Endothelial cell of umbilical vein (primary cell): ENCODE measurements at regions not wholly inside any gene's neighbourhood (a gene's known extent, or its start where the extent isn't known, plus 50 kb on each side); places are given as distances from the start of the nearest gene placed in this dataset.

Experiments
- BruUV-seq: library from RNA; stranded (reverse); fragments of 400-500 nt; replicated peaks from 2 replicates; lab custom pipeline; 2021; lab: Mats Ljungman, UMichigan
- CTCF ChIA-PET: fragments of 300-600, 350-600 bp; sonication (Branson Sonifier 250); formaldehyde crosslinking; loops from one replicate; lab custom pipeline; 2021; ENCODE audit warnings: antibody characterized with exemption, inconsistent platforms; lab: Charles Lee
- POLR2A ChIA-PET: fragments of 300-600, 350-600 bp; sonication (Branson Sonifier 250); formaldehyde crosslinking; loops from one replicate; lab custom pipeline; 2021; ENCODE audit warnings: antibody characterized with exemption, inconsistent platforms; lab: Charles Lee
- DNase-seq: peaks from one replicate; pipeline ENCODE4 v3.0.0-alpha.2; 2011; ENCODE audit warnings: low read depth, low spot score
- FAIRE-seq: peaks from 2 replicates; lab custom pipeline; 2011; peaks lifted over from hg19 to GRCh38; lab: Jason Lieb, UNC
- H2AFZ ChIP-seq: 2 replicates; pipeline ENCODE4 v1.6.0; 2012; ENCODE audit warnings: low read depth, low read length, control low read depth, inconsistent platforms
- H3K27ac ChIP-seq: 2 replicates; pipeline ENCODE4 v1.5.1; 2011; ENCODE audit warnings: low read depth, mild to moderate bottlenecking, control low read depth, low read length, moderate library complexity; ENCODE audit not compliant: insufficient read depth
- H3K27me3 ChIP-seq, 2 experiments: 2 replicates each; pipeline versions ENCODE4 v1.6.0 to v1.6.1; 2011; ENCODE audit warnings: low read length in 2 of 2, mixed read lengths in 1 of 2; ENCODE audit not compliant: control insufficient read depth in 2 of 2, insufficient read depth in 2 of 2
- H3K36me3 ChIP-seq, 2 experiments: 2 replicates in 1 of 2; 3 replicates in 1 of 2; pipeline ENCODE4 v1.5.1; 2011; ENCODE audit warnings: low read length in 2 of 2, mild to moderate bottlenecking in 1 of 2, moderate library complexity in 1 of 2; ENCODE audit not compliant: control insufficient read depth in 2 of 2, insufficient read depth in 2 of 2; ENCODE audit errors: extremely low read depth in 1 of 2
- H3K4me1 ChIP-seq: 3 replicates; pipeline ENCODE4 v1.5.1; 2011; ENCODE audit warnings: mild to moderate bottlenecking, low read length; ENCODE audit not compliant: control insufficient read depth, insufficient read depth; ENCODE audit errors: extremely low read depth
- H3K4me2 ChIP-seq: 2 replicates; pipeline ENCODE4 v1.6.1; 2011; ENCODE audit warnings: low read length, control low read depth, mixed read lengths; ENCODE audit not compliant: insufficient read depth
- H3K4me3 ChIP-seq, 3 experiments: fragments of 200-600 bp in 1 of 3; sonication (generic), shearing (Covaris generic) in 1 of 3; replicated peaks in 1 of 3; 2 replicates each; pipeline ENCODE4 v1.5.1; 2011 to 2016; ENCODE audit warnings: control low read depth in 3 of 3, low read length in 3 of 3, mild to moderate bottlenecking in 2 of 3, inconsistent platforms in 1 of 3, low read depth in 1 of 3, moderate library complexity in 1 of 3; ENCODE audit not compliant: insufficient read depth in 1 of 3
- H3K79me2 ChIP-seq: 2 replicates; pipeline ENCODE4 v1.6.0; 2012; ENCODE audit warnings: low read length, inconsistent platforms; ENCODE audit not compliant: control insufficient read depth, insufficient read depth
- H3K9ac ChIP-seq: replicated peaks from 2 replicates; pipeline ENCODE3; 2011; ENCODE audit warnings: low read length, control low read depth; ENCODE audit not compliant: insufficient read depth; ENCODE audit errors: extremely low read depth
- H3K9me1 ChIP-seq: replicated peaks from 3 replicates; pipeline ENCODE4 v1.6.0; 2011; ENCODE audit warnings: mild to moderate bottlenecking, low read length; ENCODE audit not compliant: control insufficient read depth, insufficient read depth; ENCODE audit errors: extremely low read depth
- H3K9me3 ChIP-seq: replicated peaks from 2 replicates; pipeline ENCODE4 v1.5.1; 2012; ENCODE audit warnings: low read length, inconsistent platforms; ENCODE audit not compliant: control insufficient read depth, insufficient read depth
- H4K20me1 ChIP-seq: replicated peaks from 2 replicates; pipeline ENCODE3; 2011; ENCODE audit warnings: mild to moderate bottlenecking, low read length; ENCODE audit not compliant: control insufficient read depth, insufficient read depth; ENCODE audit errors: extremely low read depth
- CTCF ChIP-seq, 2 donors: IDR thresholded peaks; 1 replicate in 1 of 2; 2 replicates in 1 of 2; pipeline ENCODE4 v1.5.1; 2011; ENCODE audit warnings: low read length in 2 of 2, mild to moderate bottlenecking in 2 of 2, moderate library complexity in 2 of 2, control low read depth in 1 of 2, inconsistent platforms in 1 of 2, low read depth in 1 of 2; ENCODE audit not compliant: insufficient read depth in 1 of 2; ENCODE audit errors: extremely low read depth in 1 of 2
- EZH2 ChIP-seq: IDR thresholded peaks from 2 replicates; pipeline ENCODE4 v1.6.1; 2012; ENCODE audit warnings: borderline replicate concordance, low read depth, mild to moderate bottlenecking, moderate library complexity, low read length, inconsistent platforms; ENCODE audit not compliant: severe bottlenecking
- FOS ChIP-seq: IDR thresholded peaks from 2 replicates; pipeline ENCODE4 v1.6.1; 2011; ENCODE audit warnings: mild to moderate bottlenecking, low read length, moderate library complexity, borderline replicate concordance; ENCODE audit not compliant: insufficient read depth
- GATA2 ChIP-seq: IDR thresholded peaks from 2 replicates; pipeline ENCODE4 v1.7.0; 2011; ENCODE audit warnings: low read depth, mild to moderate bottlenecking, moderate library complexity, mixed read lengths, low read length; ENCODE audit not compliant: insufficient read length, insufficient read depth
- JUN ChIP-seq: IDR thresholded peaks from 2 replicates; pipeline ENCODE4 v1.6.1; 2011; ENCODE audit warnings: borderline replicate concordance, low read depth; ENCODE audit not compliant: insufficient read length, insufficient read depth
- MAX ChIP-seq: IDR thresholded peaks from 2 replicates; pipeline ENCODE4 v1.6.1; 2011; ENCODE audit not compliant: insufficient read depth, insufficient read length
- MYC ChIP-seq: IDR thresholded peaks from one replicate; pipeline ENCODE4 v1.6.1; 2011; ENCODE audit warnings: mild to moderate bottlenecking, low read depth, low read length
- POLR2A ChIP-seq: IDR thresholded peaks from 2 replicates; pipeline ENCODE4 v1.6.1; 2012; ENCODE audit warnings: low read depth, mild to moderate bottlenecking, control low read depth, low read length
- POLR2AphosphoS5 ChIP-seq: IDR thresholded peaks from 2 replicates; pipeline ENCODE4 v1.6.1; 2012; ENCODE audit warnings: low read depth, mild to moderate bottlenecking, control low read depth, low read length, moderate library complexity; ENCODE audit not compliant: insufficient read depth
- dilution Hi-C: fragments of 300-500 bp; cut with MboI; formaldehyde crosslinking; loops from one replicate; pipeline ENCODE4 v1.15.0; 2019; ENCODE audit warnings: low sequenced_read_pairs; ENCODE audit not compliant: extremely low pct_ligation_motif_present
- intact Hi-C: fragments of 100-400 bp; cut with micrococcal nuclease; formaldehyde crosslinking; loops from one replicate; pipeline ENCODE4 v1.10.0; 2022

- H3K4me3 ChIP-seq: no peak overlapping the region
- no peak overlapping the region for H3K9ac ChIP-seq
- intact Hi-C loops: no loop called here
- BruUV-seq: no TSS peak
- H3K9me3 ChIP-seq: no peaks in the 10 kb centered on the region
- no peaks in the 10 kb centered on the region for H3K79me2 ChIP-seq
- no peak overlapping the region for H2AFZ ChIP-seq
- no peaks in the 10 kb centered on the region for H3K4me1 ChIP-seq
- H3K9me1 ChIP-seq: no peaks in the 10 kb centered on the region
- DNase-seq (no peak), FAIRE-seq (no peak)
- TF ChIP-seq GATA2: no peak
- TF ChIP-seq CTCF (IDR thresholded peaks at IDR 0.05; ENCODE audit: extremely low read depth in 1 of 2, insufficient read depth in 1 of 2, low read depth in 1 of 2, low read length in 2 of 2): no peak
- no peak overlapping the region for H3K27ac ChIP-seq
- H3K27me3 ChIP-seq: no peaks in the 10 kb centered on the region
- no peaks in the 10 kb centered on the region for H3K36me3 ChIP-seq
- H4K20me1 ChIP-seq: no peaks in the 10 kb centered on the region
- POLR2A ChIA-PET: no interaction called here
- H3K4me2 ChIP-seq: no peak overlapping the region
- dilution Hi-C loops: no loop called here
- CTCF ChIA-PET: no interaction called here
Measured at GRCh38 chrY:21266751-21267150, 244.4 kb upstream of the RBMY1B start.

- H4K20me1 ChIP-seq: no peaks in the 10 kb centered on the region
- no peak overlapping the region for H3K4me2 ChIP-seq
- no peak overlapping the region for H2AFZ ChIP-seq
- DNase-seq: no peak
- H3K27ac ChIP-seq: no peak overlapping the region
- no peaks in the 10 kb centered on the region for H3K9me1 ChIP-seq
- H3K27me3 ChIP-seq: no peaks in the 10 kb centered on the region
- H3K36me3 ChIP-seq: no peaks in the 10 kb centered on the region
- H3K9me3 ChIP-seq: no peaks in the 10 kb centered on the region
- no peaks in the 10 kb centered on the region for H3K4me1 ChIP-seq
- no peak for FAIRE-seq
- intact Hi-C loops: no loop called here
- ChIA-PET POLR2A (no interaction called here), CTCF (no interaction called here)
- BruUV-seq: no TSS peak
- TF ChIP-seq JUN (no peak), EZH2 (no peak), MYC (no peak), GATA2 (no peak), POLR2AphosphoS5 (no peak), POLR2A (no peak), FOS (no peak), MAX (no peak), CTCF (IDR thresholded peaks at IDR 0.05; ENCODE audit: extremely low read depth in 1 of 2, insufficient read depth in 1 of 2, low read depth in 1 of 2, low read length in 2 of 2) (no peak)
- no peak overlapping the region for H3K9ac ChIP-seq
- H3K4me3 ChIP-seq: no peak overlapping the region
- H3K79me2 ChIP-seq: no peaks in the 10 kb centered on the region
- dilution Hi-C loops: no loop called here
Measured at GRCh38 chrY:21267164-21267563, 244.0 kb upstream of the RBMY1B start.
